Left renal pelvis (tissue), 4 donors: ENCODE measurements at regions not wholly inside any gene's neighbourhood (a gene's known extent, or its start where the extent isn't known, plus 50 kb on each side); places are given as distances from the start of the nearest gene placed in this dataset.
A peak's percentile ranks its signal among the peaks of the same experiment; 100 is the strongest.
"Not testable (repeated sequence)": the region's sequence is repeated elsewhere in the genome, so short reads cannot be mapped to it uniquely, and the experiment has no call there.

ENCODE experiments used
- DNase-seq, 4 donors: peaks; one replicate each; pipeline ENCODE4 v3.0.0-alpha.2; 2013; ENCODE audit warnings: low read depth in 4 of 4, low spot score in 3 of 4

- no peak for DNase-seq
These were observed 728.9 kb upstream of the GJE1 start for GRCh38 chr6:141403827-141404226.

DNA sequence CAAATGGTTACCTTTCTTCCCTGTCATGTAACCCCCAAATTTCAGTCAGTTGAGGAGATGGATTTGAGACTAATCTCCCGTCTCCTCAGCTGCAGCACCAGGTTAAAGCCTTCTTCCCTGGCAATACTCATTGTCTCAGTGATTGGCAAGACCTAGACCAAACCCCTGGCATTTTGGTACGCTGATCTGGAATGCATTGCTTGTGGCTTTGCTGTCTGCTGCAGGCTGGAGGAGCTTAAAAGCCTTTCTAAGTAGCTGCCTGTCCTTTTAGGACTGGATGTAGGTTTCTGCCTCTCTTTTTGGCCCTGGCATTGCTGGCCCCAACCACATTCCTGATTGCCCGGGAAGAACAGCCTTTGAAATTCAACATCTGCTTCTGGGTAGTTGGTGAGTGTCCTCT, 729.6 kb upstream of the GJE1 start:
- DNase-seq, result no peak

DNA sequence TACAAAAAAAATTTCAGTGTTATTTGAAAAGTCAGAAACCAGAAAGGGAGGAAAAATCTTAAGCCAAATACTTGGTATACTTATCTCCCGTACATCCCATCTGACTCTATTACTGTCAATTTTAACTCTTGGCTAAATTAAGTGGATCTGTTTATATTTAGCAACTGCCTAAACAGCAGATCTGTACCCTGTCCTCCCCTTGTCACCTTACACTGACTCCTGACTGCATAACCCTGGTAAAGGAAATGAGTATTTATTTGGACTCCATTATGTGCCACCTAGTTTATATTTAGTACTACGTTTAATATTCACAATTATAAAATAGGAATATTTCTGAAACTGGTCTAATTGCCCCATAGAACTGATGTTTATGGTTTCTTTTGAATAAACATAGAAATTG, 730.2 kb upstream of the GJE1 start:
- DNase-seq, result no peak

DNA sequence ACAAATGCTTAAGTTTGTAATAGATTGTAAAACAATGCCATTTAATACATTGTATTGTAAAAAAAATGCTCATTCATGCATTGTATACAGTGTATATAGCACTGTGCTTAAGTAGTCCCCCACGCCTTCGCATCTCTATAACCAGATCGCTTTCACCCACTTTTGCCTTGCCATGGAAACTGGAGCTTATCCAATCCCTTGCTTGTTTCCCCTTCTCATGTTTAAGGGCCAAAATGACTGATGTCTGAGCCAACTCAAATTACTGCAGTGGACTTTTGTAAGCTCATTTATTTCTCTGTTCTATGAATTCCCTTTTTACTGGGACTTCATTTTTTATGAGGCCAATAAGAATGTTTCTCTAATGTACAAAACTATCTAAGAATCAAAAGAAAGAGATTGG, 730.9 kb upstream of the GJE1 start:
- DNase-seq, result peak in 1 of 4 donors; percentile 6

- no peak for DNase-seq
These were observed 731.6 kb upstream of the GJE1 start for GRCh38 chr6:141401168-141401567.

GRCh38 chr6:141398949-141399348, 733.8 kb upstream of the GJE1 start:
- DNase-seq, result no peak

GRCh38 chr6:141395443-141396008, 737.2 kb upstream of the GJE1 start:
- DNase-seq, result no peak

GRCh38 chr6:141394565-141395051, 738.1 kb upstream of the GJE1 start:
- DNase-seq, result no peak

- no peak for DNase-seq
These were observed 738.6 kb upstream of the GJE1 start for GRCh38 chr6:141394125-141394536.

GRCh38 chr6:141393405-141394124, 739.2 kb upstream of the GJE1 start:
- no peak for DNase-seq

- DNase-seq, result not testable (repeated sequence)
These were observed 741.6 kb upstream of the GJE1 start for GRCh38 chr6:141391135-141391534.

- no peak for DNase-seq
These were observed 744.1 kb upstream of the GJE1 start for GRCh38 chr6:141388666-141389065.

- DNase-seq, result no peak
These were observed 762.3 kb upstream of the GJE1 start for GRCh38 chr6:141370438-141370837.

DNA sequence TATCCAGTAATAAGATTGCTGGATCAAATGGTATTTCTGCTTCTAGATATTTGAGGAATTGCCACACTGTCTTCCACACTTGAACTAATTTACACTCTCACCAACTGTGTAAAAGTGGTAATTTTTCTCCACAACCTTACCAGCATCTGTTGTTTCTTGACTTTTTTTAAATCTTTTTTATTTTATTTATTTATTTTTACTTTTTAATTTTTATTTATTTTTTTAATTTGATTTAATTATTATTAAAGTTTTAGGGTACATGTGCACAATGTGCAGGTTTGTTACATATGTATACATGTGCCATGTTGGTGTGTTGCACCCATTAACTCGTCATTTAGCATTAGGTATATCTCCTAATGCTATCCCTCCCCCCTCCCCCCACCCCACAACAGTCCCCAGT, 765.9 kb upstream of the GJE1 start:
- not testable (repeated sequence) for DNase-seq

DNA sequence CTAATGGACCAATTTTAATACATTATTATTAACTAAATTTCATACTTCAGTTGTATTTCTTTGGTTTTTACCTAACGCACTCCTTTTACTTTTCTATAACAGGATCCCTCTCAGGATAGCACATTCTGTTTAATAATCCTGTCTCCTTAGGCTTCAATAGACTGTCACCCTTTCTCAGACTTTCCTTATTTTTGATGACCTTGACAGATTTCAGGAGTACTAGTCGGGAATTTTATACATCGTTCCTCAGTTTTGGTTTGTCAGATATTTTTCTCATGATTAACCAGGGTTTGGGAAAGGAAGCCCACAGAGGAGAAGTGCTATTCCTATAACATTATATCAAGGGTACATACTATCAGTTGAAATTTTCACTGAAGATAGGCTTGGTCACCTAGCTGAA, 768.0 kb upstream of the GJE1 start:
- no peak for DNase-seq

DNA sequence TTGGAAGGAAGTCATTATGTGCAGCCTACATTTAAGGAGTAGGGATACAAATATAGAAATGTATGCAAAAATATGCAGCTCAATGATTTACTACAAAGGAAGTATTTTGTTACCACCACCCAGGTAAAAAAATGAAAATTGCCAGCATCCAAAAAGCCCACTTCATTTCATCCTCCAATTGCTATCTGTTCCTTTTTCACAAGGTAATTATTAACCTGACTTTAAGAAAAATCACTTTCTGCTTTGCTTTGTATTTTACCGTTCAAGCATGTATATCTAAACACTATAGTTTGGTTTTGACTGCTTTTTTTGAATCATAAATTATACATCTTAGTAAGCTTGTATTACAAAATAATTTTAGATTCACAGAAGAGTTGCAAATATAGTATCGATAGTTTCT, 768.5 kb upstream of the GJE1 start:
- no peak for DNase-seq

GRCh38 chr6:141361559-141361958, 771.2 kb upstream of the GJE1 start:
- no peak for DNase-seq

DNA sequence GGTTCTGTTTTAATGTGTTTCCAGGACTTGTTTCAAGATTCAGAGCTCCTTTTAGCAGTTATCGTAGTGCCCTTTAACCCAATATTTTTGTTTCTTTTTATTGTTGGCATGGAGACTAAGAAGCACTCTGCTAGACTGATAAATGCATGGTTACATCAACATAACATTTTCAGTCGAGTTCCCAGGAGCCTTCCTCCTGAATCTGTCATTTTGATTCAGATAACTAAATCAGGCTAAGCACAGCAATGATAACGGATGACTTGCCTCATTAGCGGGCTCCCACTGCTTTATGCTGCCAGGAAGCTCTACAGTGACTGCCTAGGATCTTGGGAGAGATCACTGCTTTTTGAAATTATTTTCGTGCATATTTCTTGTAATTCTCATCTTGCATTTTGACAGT, 772.8 kb upstream of the GJE1 start:
- no peak for DNase-seq

GRCh38 chr6:141354191-141354955, 778.4 kb upstream of the GJE1 start:
- no peak for DNase-seq

DNA sequence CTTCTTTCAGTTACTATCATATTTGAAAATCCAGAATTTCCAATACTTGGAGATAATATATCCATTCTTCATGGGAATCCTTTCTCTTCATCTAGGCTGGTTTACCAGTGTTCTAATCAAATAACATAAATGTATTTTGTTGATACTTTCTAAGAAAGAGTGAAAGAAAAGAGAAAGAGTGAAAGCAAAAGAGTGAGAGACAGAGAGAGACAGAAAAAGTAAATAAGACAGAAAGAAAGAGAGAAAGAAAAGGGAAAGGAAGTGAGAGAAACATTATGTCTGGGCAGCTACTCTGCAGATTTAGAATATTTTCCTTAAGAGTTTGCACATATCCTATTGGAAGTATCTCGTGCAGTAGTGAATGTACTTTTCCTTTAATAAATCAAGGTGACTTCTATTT, 781.0 kb upstream of the GJE1 start:
- DNase-seq, result no peak

- DNase-seq, result no peak
These were observed 783.0 kb upstream of the GJE1 start for GRCh38 chr6:141349710-141350109.
